Gastrocnemius medialis (tissue), 4 donors: ENCODE measurements at regions not wholly inside any gene's neighbourhood (a gene's known extent, or its start where the extent isn't known, plus 50 kb on each side); places are given as distances from the start of the nearest gene placed in this dataset.
A peak's percentile ranks its signal among the peaks of the same experiment; 100 is the strongest.

Source experiments
- ATAC-seq, 2 donors: fragments of 150-250 bp; one replicate each; pipeline ENCODE4 v1.9.1; 2016
- DNase-seq, 2 donors: peaks; one replicate each; pipeline ENCODE4 v3.0.0-alpha.2; 2019
- H3K27ac ChIP-seq, 4 donors: fragments of 200-600 bp; sonication (generic); 1 replicate in 1 of 4; 2 replicates in 3 of 4; pipeline ENCODE4 v1.5.1; 2016 to 2018; ENCODE audit warnings: mild to moderate bottlenecking in 2 of 4, moderate library complexity in 1 of 4
- H3K27me3 ChIP-seq, 3 donors: fragments of 200-600 bp; sonication (generic) in 2 of 3; 1 replicate in 1 of 3; 2 replicates in 2 of 3; pipeline versions ENCODE4 v1.5.1 to v1.6.0; 2016 to 2019; ENCODE audit warnings: mild to moderate bottlenecking in 1 of 3, moderate library complexity in 1 of 3
- H3K36me3 ChIP-seq, 2 donors: fragments of 200-600 bp; sonication (generic) in 1 of 2; one replicate each; pipeline ENCODE4 v1.5.1; 2017 to 2018
- H3K4me1 ChIP-seq, 2 donors: fragments of 200-600 bp; sonication (generic) in 1 of 2; one replicate each; pipeline ENCODE4 v1.5.1; 2016 to 2017; ENCODE audit warnings: mild to moderate bottlenecking in 2 of 2
- H3K4me3 ChIP-seq, 4 donors: fragments of 200-600 bp; sonication (generic) in 3 of 4; 1 replicate in 1 of 4; 2 replicates in 3 of 4; pipeline ENCODE4 v1.5.1; 2016 to 2019; ENCODE audit warnings: mild to moderate bottlenecking in 2 of 4
- H3K9me3 ChIP-seq, 3 donors: fragments of 200-600 bp; sonication (generic) in 2 of 3; 1 replicate in 1 of 3; 2 replicates in 2 of 3; pipeline ENCODE4 v1.5.1; 2016 to 2019
- CTCF ChIP-seq, 5 experiments: fragments of 450-650 bp in 3 of 5; fragments of 200-600 bp in 2 of 5; sonication (generic) in 2 of 5; IDR thresholded peaks in 4 of 5; conservative IDR thresholded peaks in 1 of 5; 1 replicate in 4 of 5; 2 replicates in 1 of 5; pipeline ENCODE4 v1.5.1; 2016 to 2019; ENCODE audit warnings: antibody characterized with exemption in 5 of 5, mild to moderate bottlenecking in 3 of 5, moderate library complexity in 3 of 5
- POLR2A ChIP-seq, 2 donors: fragments of 450-650 bp; IDR thresholded peaks; one replicate each; pipeline ENCODE4 v1.6.1; 2017; ENCODE audit warnings: antibody characterized with exemption in 2 of 2, mild to moderate bottlenecking in 2 of 2, moderate library complexity in 2 of 2
- in situ Hi-C, 4 donors: fragments of 200-750 bp; cut with MboI; loops; one replicate each; pipeline versions ENCODE4 v1.15.0 to v1.8.0; 2017; ENCODE audit warnings: low sequenced_read_pairs in 4 of 4
- intact Hi-C: fragments of 100-400 bp; cut with DNase I; formaldehyde crosslinking; loops from one replicate; pipeline ENCODE4 v1.15.1; 2023; ENCODE audit warnings: low total_unique reads

DNA sequence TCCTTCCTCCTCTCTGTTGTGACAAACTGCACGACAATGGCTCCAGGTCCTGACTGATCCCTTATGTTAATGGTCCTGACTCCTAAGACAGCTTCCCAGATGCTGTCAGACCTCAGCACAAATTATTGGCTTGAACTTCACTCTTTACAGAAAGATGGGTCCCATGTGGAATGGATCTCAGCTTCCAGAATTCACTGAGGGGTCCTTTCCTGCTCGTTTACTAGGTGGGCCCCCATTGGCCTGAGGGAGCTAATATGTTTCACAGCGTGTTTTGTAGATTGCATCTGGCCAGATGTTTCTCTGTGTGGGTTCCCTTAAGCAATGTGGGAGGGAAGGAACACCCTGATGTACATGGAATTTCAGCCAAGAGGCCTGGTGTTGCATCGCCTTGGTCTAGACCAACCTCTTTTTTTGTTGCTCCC lies 826.6 kb downstream of the MAFB start:
- ATAC-seq (no peak), DNase-seq (no peak)
- Histone ChIP-seq H3K9me3 (no peaks in the 10 kb centered on the region), H3K4me1 (no peaks in the 10 kb centered on the region), H3K36me3 (no peaks in the 10 kb centered on the region), H3K27me3 (no peaks in the 10 kb centered on the region), H3K27ac (no peak overlapping the region), H3K4me3 (no peak overlapping the region)
- TF ChIP-seq POLR2A (IDR thresholded peaks at IDR 0.05) (no peak), CTCF (IDR thresholded peaks at IDR 0.05 in 4 of 5, conservative IDR thresholded peaks at IDR 0.05 in 1 of 5) (no peak)
- intact Hi-C loops (no loop called here), in situ Hi-C loops (loop anchor here in 2 of 4 donors (10.0 to 25.0 kb wide), 2 partner anchors 598 to 600 kb away; no protein-coding TSS in a partner anchor)

- no peak overlapping the region for H3K4me3 ChIP-seq
- H3K27me3 ChIP-seq: no peaks in the 10 kb centered on the region
- H3K4me1 ChIP-seq: no peaks in the 10 kb centered on the region
- H3K27ac ChIP-seq: no peak overlapping the region
- no peaks in the 10 kb centered on the region for H3K9me3 ChIP-seq
- ATAC-seq (peak; percentile 39 to 84), DNase-seq (peak in 1 of 2 donors; percentile 15)
- intact Hi-C loops (no loop called here), in situ Hi-C loops (loop anchor here in 2 of 4 donors (10.0 to 25.0 kb wide), 2 partner anchors 597 to 599 kb away; no protein-coding TSS in a partner anchor)
- no peaks in the 10 kb centered on the region for H3K36me3 ChIP-seq
- TF ChIP-seq POLR2A (IDR thresholded peaks at IDR 0.05) (no peak), CTCF (IDR thresholded peaks at IDR 0.05 in 4 of 5, conservative IDR thresholded peaks at IDR 0.05 in 1 of 5) (no peak)
Measured at GRCh38 chr20:39861381-39861780, 827.7 kb downstream of the MAFB start.

- no peaks in the 10 kb centered on the region for H3K27me3 ChIP-seq
- H3K36me3 ChIP-seq: no peaks in the 10 kb centered on the region
- ATAC-seq (no peak), DNase-seq (no peak)
- no peak overlapping the region for H3K4me3 ChIP-seq
- no peak for TF ChIP-seq POLR2A (IDR thresholded peaks at IDR 0.05)
- TF ChIP-seq CTCF (IDR thresholded peaks at IDR 0.05 in 4 of 5, conservative IDR thresholded peaks at IDR 0.05 in 1 of 5): no peak
- in situ Hi-C loops: loop anchor here in 1 of 4 donors (25.0 kb wide), 1 partner anchor 596 kb away; no protein-coding TSS in a partner anchor
- no peaks in the 10 kb centered on the region for H3K4me1 ChIP-seq
- no peaks in the 10 kb centered on the region for H3K9me3 ChIP-seq
- no peak overlapping the region for H3K27ac ChIP-seq
- intact Hi-C loops: no loop called here
Measured at GRCh38 chr20:39857835-39858234, 831.2 kb downstream of the MAFB start.

DNA sequence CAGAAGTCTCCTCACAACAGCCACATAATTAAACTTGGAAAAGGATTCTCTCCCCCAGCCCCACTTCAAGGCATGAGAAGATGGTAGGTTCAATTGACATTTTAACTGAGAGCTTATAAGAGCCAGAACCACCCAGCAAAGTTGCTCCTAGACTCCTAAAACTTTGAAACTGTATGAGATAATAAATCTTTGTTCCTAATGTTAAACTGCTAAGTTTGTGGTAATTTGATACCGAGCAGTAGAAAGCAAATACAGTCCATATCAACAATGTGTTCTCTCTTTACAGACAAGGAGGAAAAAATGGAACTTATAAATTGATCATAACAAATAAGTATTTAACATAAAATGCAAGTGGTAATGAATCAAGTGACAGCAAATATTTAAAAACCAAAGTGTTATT lies 831.8 kb downstream of the MAFB start:
- no peak for DNase-seq
- H3K9me3 ChIP-seq: no peaks in the 10 kb centered on the region
- H3K4me3 ChIP-seq: no peak overlapping the region
- H3K36me3 ChIP-seq: no peaks in the 10 kb centered on the region
- H3K4me1 ChIP-seq: no peaks in the 10 kb centered on the region
- ATAC-seq: no peak
- intact Hi-C loops: no loop called here
- no peaks in the 10 kb centered on the region for H3K27me3 ChIP-seq
- in situ Hi-C loops: loop anchor here in 1 of 4 donors (25.0 kb wide), 1 partner anchor 595 kb away; no protein-coding TSS in a partner anchor
- TF ChIP-seq CTCF (IDR thresholded peaks at IDR 0.05 in 4 of 5, conservative IDR thresholded peaks at IDR 0.05 in 1 of 5): no peak
- TF ChIP-seq POLR2A (IDR thresholded peaks at IDR 0.05): no peak
- H3K27ac ChIP-seq: no peak overlapping the region

- intact Hi-C loops: no loop called here
Measured at GRCh38 chr20:39855799-39856198, 833.2 kb downstream of the MAFB start.

More at GRCh38 chr20:39855799-39856198, 833.2 kb downstream of the MAFB start:
- ATAC-seq (no peak), DNase-seq (no peak)
- TF ChIP-seq CTCF (IDR thresholded peaks at IDR 0.05 in 4 of 5, conservative IDR thresholded peaks at IDR 0.05 in 1 of 5) (no peak), POLR2A (IDR thresholded peaks at IDR 0.05) (no peak)
- H3K4me3 ChIP-seq: no peak overlapping the region
- no peaks in the 10 kb centered on the region for H3K9me3 ChIP-seq
- no peaks in the 10 kb centered on the region for H3K36me3 ChIP-seq
- in situ Hi-C loops: loop anchor here in 1 of 4 donors (25.0 kb wide), 1 partner anchor 593 kb away; no protein-coding TSS in a partner anchor
- H3K27me3 ChIP-seq: no peaks in the 10 kb centered on the region
- H3K27ac ChIP-seq: no peak overlapping the region
- no peaks in the 10 kb centered on the region for H3K4me1 ChIP-seq
